Activated T-cell treated with anti-CD3 and anti-CD28 coated beads, Interleukin-2, amount 50 U/mL, for 24 hours (primary cell): ENCODE measurements at regions not wholly inside any gene's neighbourhood (a gene's known extent, or its start where the extent isn't known, plus 50 kb on each side); places are given as distances from the start of the nearest gene placed in this dataset.

Experiments used
- DNase-seq: peaks from one replicate; pipeline ENCODE4 v3.0.0-alpha.2; 2020
- H3K27ac Mint-ChIP-seq: 2 replicates; pipeline ENCODE4 v1.8.0; 2020; ENCODE audit warnings: mild to moderate bottlenecking, mixed read lengths
- H3K27me3 Mint-ChIP-seq: 2 replicates; pipeline ENCODE4 v1.8.0; 2020; ENCODE audit warnings: mixed read lengths
- H3K36me3 Mint-ChIP-seq: 2 replicates; pipeline ENCODE4 v1.8.0; 2020; ENCODE audit warnings: low read depth, mixed read lengths
- H3K4me1 Mint-ChIP-seq: 2 replicates; pipeline ENCODE4 v1.8.0; 2020; ENCODE audit warnings: low read depth, mixed read lengths
- H3K4me3 Mint-ChIP-seq: 2 replicates; pipeline ENCODE4 v1.8.0; 2020; ENCODE audit warnings: mild to moderate bottlenecking, moderate library complexity, mixed read lengths
- H3K9me3 Mint-ChIP-seq: 2 replicates; pipeline ENCODE4 v1.8.0; 2020; ENCODE audit warnings: mixed read lengths

- no peak overlapping the region for H3K4me3 Mint-ChIP-seq
- H3K27ac Mint-ChIP-seq = no peak overlapping the region
- H3K27me3 Mint-ChIP-seq = no peaks in the 10 kb centered on the region
- peaks cover under 1% of the 10 kb centered on the region for H3K4me1 Mint-ChIP-seq
- H3K36me3 Mint-ChIP-seq = no peaks in the 10 kb centered on the region
- no peaks in the 10 kb centered on the region for H3K9me3 Mint-ChIP-seq
- no peak for DNase-seq
Measured at GRCh38 chr2:120955427-120955826, 219.8 kb downstream of the GLI2 start.

- H3K27ac Mint-ChIP-seq = no peak overlapping the region
- no peaks in the 10 kb centered on the region for H3K4me1 Mint-ChIP-seq
- H3K36me3 Mint-ChIP-seq = no peaks in the 10 kb centered on the region
- H3K9me3 Mint-ChIP-seq = no peaks in the 10 kb centered on the region
- no peaks in the 10 kb centered on the region for H3K27me3 Mint-ChIP-seq
- no peak for DNase-seq
- no peak overlapping the region for H3K4me3 Mint-ChIP-seq
Measured at GRCh38 chr2:120956486-120957156, 221.0 kb downstream of the GLI2 start.

- Mint-ChIP-seq H3K27me3 (no peaks in the 10 kb centered on the region), H3K9me3 (no peaks in the 10 kb centered on the region), H3K36me3 (no peaks in the 10 kb centered on the region), H3K4me3 (no peak overlapping the region), H3K27ac (no peak overlapping the region), H3K4me1 (no peaks in the 10 kb centered on the region)
- DNase-seq = no peak
Measured at GRCh38 chr2:120957905-120958304, 222.2 kb downstream of the GLI2 start.

- Mint-ChIP-seq H3K27me3 (no peaks in the 10 kb centered on the region), H3K27ac (no peak overlapping the region), H3K4me3 (no peak overlapping the region), H3K9me3 (no peaks in the 10 kb centered on the region), H3K36me3 (no peaks in the 10 kb centered on the region), H3K4me1 (no peaks in the 10 kb centered on the region)
- DNase-seq = no peak
Measured at GRCh38 chr2:120958623-120959366, 223.1 kb downstream of the GLI2 start.

GRCh38 chr2:120959426-120959825 is 223.8 kb downstream of the GLI2 start:
- H3K9me3 Mint-ChIP-seq = no peaks in the 10 kb centered on the region
- no peak for DNase-seq
- H3K27me3 Mint-ChIP-seq = no peaks in the 10 kb centered on the region
- no peak overlapping the region for H3K4me3 Mint-ChIP-seq
- no peaks in the 10 kb centered on the region for H3K36me3 Mint-ChIP-seq
- H3K27ac Mint-ChIP-seq = no peak overlapping the region
- no peaks in the 10 kb centered on the region for H3K4me1 Mint-ChIP-seq

GRCh38 chr2:120960770-120961366 is 225.2 kb downstream of the GLI2 start:
- Mint-ChIP-seq H3K27ac (no peak overlapping the region), H3K4me3 (no peak overlapping the region), H3K36me3 (no peaks in the 10 kb centered on the region), H3K27me3 (no peaks in the 10 kb centered on the region), H3K9me3 (no peaks in the 10 kb centered on the region), H3K4me1 (no peaks in the 10 kb centered on the region)
- no peak for DNase-seq

GRCh38 chr2:120961396-120961795 is 225.7 kb downstream of the GLI2 start:
- Mint-ChIP-seq H3K4me1 (no peaks in the 10 kb centered on the region), H3K27me3 (no peaks in the 10 kb centered on the region), H3K9me3 (no peaks in the 10 kb centered on the region), H3K36me3 (no peaks in the 10 kb centered on the region), H3K27ac (no peak overlapping the region), H3K4me3 (no peak overlapping the region)
- no peak for DNase-seq

GRCh38 chr2:120963997-120964705 is 228.5 kb downstream of the GLI2 start:
- H3K9me3 Mint-ChIP-seq = no peaks in the 10 kb centered on the region
- H3K27me3 Mint-ChIP-seq = no peaks in the 10 kb centered on the region
- H3K4me1 Mint-ChIP-seq = no peaks in the 10 kb centered on the region
- no peak overlapping the region for H3K4me3 Mint-ChIP-seq
- H3K27ac Mint-ChIP-seq = no peak overlapping the region
- DNase-seq = no peak
- H3K36me3 Mint-ChIP-seq = no peaks in the 10 kb centered on the region

GRCh38 chr2:120964819-120965218 is 229.2 kb downstream of the GLI2 start:
- Mint-ChIP-seq H3K4me1 (no peaks in the 10 kb centered on the region), H3K9me3 (no peaks in the 10 kb centered on the region), H3K4me3 (no peak overlapping the region), H3K36me3 (no peaks in the 10 kb centered on the region), H3K27ac (no peak overlapping the region), H3K27me3 (no peaks in the 10 kb centered on the region)
- DNase-seq = no peak

GRCh38 chr2:120966510-120967254 is 231.0 kb downstream of the GLI2 start:
- DNase-seq = no peak
- no peaks in the 10 kb centered on the region for H3K4me1 Mint-ChIP-seq
- H3K27me3 Mint-ChIP-seq = no peaks in the 10 kb centered on the region
- H3K36me3 Mint-ChIP-seq = no peaks in the 10 kb centered on the region
- no peaks in the 10 kb centered on the region for H3K9me3 Mint-ChIP-seq
- H3K4me3 Mint-ChIP-seq = no peak overlapping the region
- no peak overlapping the region for H3K27ac Mint-ChIP-seq

GRCh38 chr2:120968307-120969015 is 232.8 kb downstream of the GLI2 start:
- no peak for DNase-seq

GRCh38 chr2:120969613-120970355 is 234.1 kb downstream of the GLI2 start:
- H3K4me3 Mint-ChIP-seq = no peak overlapping the region
- H3K4me1 Mint-ChIP-seq = no peaks in the 10 kb centered on the region
- no peak overlapping the region for H3K27ac Mint-ChIP-seq
- H3K27me3 Mint-ChIP-seq = no peaks in the 10 kb centered on the region
- DNase-seq = no peak
- no peaks in the 10 kb centered on the region for H3K36me3 Mint-ChIP-seq
- no peaks in the 10 kb centered on the region for H3K9me3 Mint-ChIP-seq

More at GRCh38 chr2:120968307-120969015, 232.8 kb downstream of the GLI2 start:
- Mint-ChIP-seq H3K36me3 (no peaks in the 10 kb centered on the region), H3K27ac (no peak overlapping the region), H3K4me3 (no peak overlapping the region), H3K4me1 (no peaks in the 10 kb centered on the region), H3K9me3 (no peaks in the 10 kb centered on the region), H3K27me3 (no peaks in the 10 kb centered on the region)

- H3K27ac Mint-ChIP-seq = no peak overlapping the region
- no peak for DNase-seq
- no peak overlapping the region for H3K4me3 Mint-ChIP-seq
- no peaks in the 10 kb centered on the region for H3K36me3 Mint-ChIP-seq
- no peaks in the 10 kb centered on the region for H3K9me3 Mint-ChIP-seq
- no peaks in the 10 kb centered on the region for H3K27me3 Mint-ChIP-seq
- no peaks in the 10 kb centered on the region for H3K4me1 Mint-ChIP-seq
Measured at GRCh38 chr2:120971866-120972265, 236.2 kb downstream of the GLI2 start.
